CD4-positive, CD25-positive, alpha-beta regulatory T cell (primary cell): ENCODE measurements at regions not wholly inside any gene's neighbourhood (a gene's known extent, or its start where the extent isn't known, plus 50 kb on each side); places are given as distances from the start of the nearest gene placed in this dataset.

ENCODE experiments used
- ATAC-seq, 2 donors: fragments of 150-1000 bp; cut with Tn5 transposase; one replicate each; pipeline ENCODE4 v1.10.0; 2021; ENCODE audit warnings: low read depth in 2 of 2, moderate number of reproducible peaks in 2 of 2, moderate library complexity in 1 of 2
- DNase-seq, 3 donors: peaks; one replicate each; pipeline versions ENCODE4 v3.0.0 to v3.0.0-alpha.2; 2012 to 2022; ENCODE audit warnings: mixed read lengths in 1 of 3
- H3K27ac ChIP-seq: one replicate; pipeline ENCODE4 v1.7.0; 2013; ENCODE audit warnings: mild to moderate bottlenecking, low read length; ENCODE audit not compliant: insufficient read depth, poor library complexity, severe bottlenecking
- H3K27me3 ChIP-seq: one replicate; pipeline ENCODE4 v1.7.0; 2013; ENCODE audit warnings: low read length; ENCODE audit not compliant: control insufficient read depth, insufficient read depth
- H3K36me3 ChIP-seq: one replicate; pipeline ENCODE4 v1.7.0; 2013; ENCODE audit warnings: mild to moderate bottlenecking, low read length, moderate library complexity; ENCODE audit not compliant: control insufficient read depth, insufficient read depth
- H3K4me1 ChIP-seq: 2 replicates; pipeline ENCODE4 v1.7.0; 2013; ENCODE audit warnings: mild to moderate bottlenecking, low read length; ENCODE audit not compliant: insufficient read depth, control insufficient read depth, poor library complexity, severe bottlenecking
- H3K4me3 ChIP-seq: one replicate; pipeline ENCODE4 v1.7.0; 2013; ENCODE audit warnings: low read depth, mild to moderate bottlenecking, low read length, moderate library complexity
- H3K9me3 ChIP-seq, 2 experiments: 1 replicate in 1 of 2; 2 replicates in 1 of 2; pipeline ENCODE4 v1.7.0; 2013; ENCODE audit warnings: low read length in 2 of 2, mild to moderate bottlenecking in 1 of 2, moderate library complexity in 1 of 2; ENCODE audit not compliant: control insufficient read depth in 2 of 2
- H3K27ac Mint-ChIP-seq, 3 donors: one replicate each; pipeline ENCODE4 v1.8.0; 2020 to 2022; ENCODE audit warnings: mild to moderate bottlenecking in 3 of 3, mixed read lengths in 3 of 3, moderate library complexity in 2 of 3
- H3K27me3 Mint-ChIP-seq: one replicate; pipeline ENCODE4 v1.8.0; 2022; ENCODE audit warnings: mild to moderate bottlenecking, mixed read lengths
- H3K36me3 Mint-ChIP-seq: one replicate; pipeline ENCODE4 v1.8.0; 2020; ENCODE audit warnings: mixed read lengths
- H3K4me1 Mint-ChIP-seq, 4 donors: one replicate each; pipeline ENCODE4 v1.8.0; 2020 to 2022; ENCODE audit warnings: mixed read lengths in 4 of 4, mild to moderate bottlenecking in 1 of 4
- H3K4me3 Mint-ChIP-seq, 4 donors: one replicate each; pipeline ENCODE4 v1.8.0; 2020 to 2022; ENCODE audit warnings: mild to moderate bottlenecking in 4 of 4, mixed read lengths in 4 of 4, moderate library complexity in 3 of 4
- H3K9me3 Mint-ChIP-seq, 7 donors: one replicate each; pipeline ENCODE4 v1.8.0; 2020 to 2022; ENCODE audit warnings: mixed read lengths in 7 of 7, mild to moderate bottlenecking in 3 of 7, moderate library complexity in 2 of 7

- no peak overlapping the region for H3K27ac Mint-ChIP-seq
- H3K27me3 ChIP-seq: no peaks in the 10 kb centered on the region
- no peaks in the 10 kb centered on the region for H3K4me1 Mint-ChIP-seq
- peaks cover 0 to 5% of the 10 kb centered on the region in 2 experiments for H3K9me3 ChIP-seq
- no peaks in the 10 kb centered on the region for H3K36me3 ChIP-seq
- DNase-seq: no peak
- H3K36me3 Mint-ChIP-seq: no peaks in the 10 kb centered on the region
- no peak overlapping the region for H3K4me3 ChIP-seq
- ATAC-seq: no peak
- no peaks in the 10 kb centered on the region for H3K4me1 ChIP-seq
- no peak overlapping the region for H3K4me3 Mint-ChIP-seq
- H3K27ac ChIP-seq: no peak overlapping the region
- H3K9me3 Mint-ChIP-seq: peaks cover 0 to 33% (median 1%) of the 10 kb centered on the region in 7 donors
- H3K27me3 Mint-ChIP-seq: no peaks in the 10 kb centered on the region
Measured at GRCh38 chr13:61908906-61909615, 493.4 kb upstream of the PCDH20 start.

GRCh38 chr13:61905054-61905453, 489.4 kb upstream of the PCDH20 start:
- peaks cover 0 to 5% (median 0%) of the 10 kb centered on the region in 4 donors for H3K4me1 Mint-ChIP-seq

GRCh38 chr13:61901946-61902541, 486.4 kb upstream of the PCDH20 start:
- Mint-ChIP-seq H3K4me1 (peaks cover 0 to 5% (median 0%) of the 10 kb centered on the region in 4 donors), H3K36me3 (no peaks in the 10 kb centered on the region), H3K9me3 (peaks cover 0 to 19% (median 1%) of the 10 kb centered on the region in 7 donors), H3K27me3 (no peaks in the 10 kb centered on the region), H3K4me3 (no peak overlapping the region), H3K27ac (no peak overlapping the region)
- Histone ChIP-seq H3K9me3 (peaks cover 0 to 3% of the 10 kb centered on the region in 2 experiments), H3K4me3 (no peak overlapping the region), H3K27ac (no peak overlapping the region), H3K36me3 (no peaks in the 10 kb centered on the region), H3K27me3 (no peaks in the 10 kb centered on the region), H3K4me1 (no peaks in the 10 kb centered on the region)
- DNase-seq: no peak
- ATAC-seq: no peak

More at GRCh38 chr13:61905054-61905453, 489.4 kb upstream of the PCDH20 start:
- DNase-seq (no peak), ATAC-seq (no peak)
- Mint-ChIP-seq H3K36me3 (no peaks in the 10 kb centered on the region), H3K27ac (no peak overlapping the region), H3K9me3 (peaks cover 0 to 31% (median 2%) of the 10 kb centered on the region in 7 donors), H3K4me3 (no peak overlapping the region), H3K27me3 (no peaks in the 10 kb centered on the region)
- Histone ChIP-seq H3K36me3 (no peaks in the 10 kb centered on the region), H3K4me1 (no peaks in the 10 kb centered on the region), H3K9me3 (peaks cover 0 to 8% of the 10 kb centered on the region in 2 experiments), H3K27ac (no peak overlapping the region), H3K4me3 (no peak overlapping the region), H3K27me3 (no peaks in the 10 kb centered on the region)

- Histone ChIP-seq H3K27me3 (no peaks in the 10 kb centered on the region), H3K9me3 (peaks cover 3 to 4% of the 10 kb centered on the region in 2 experiments), H3K4me1 (no peaks in the 10 kb centered on the region), H3K4me3 (no peak overlapping the region), H3K27ac (no peak overlapping the region), H3K36me3 (no peaks in the 10 kb centered on the region)
- H3K27me3 Mint-ChIP-seq: no peaks in the 10 kb centered on the region
- peaks cover 0 to 5% (median 0%) of the 10 kb centered on the region in 4 donors for H3K4me1 Mint-ChIP-seq
- no peaks in the 10 kb centered on the region for H3K36me3 Mint-ChIP-seq
- no peak overlapping the region for H3K4me3 Mint-ChIP-seq
- H3K9me3 Mint-ChIP-seq: peaks cover 0 to 12% (median 3%) of the 10 kb centered on the region in 7 donors
- no peak overlapping the region for H3K27ac Mint-ChIP-seq
- DNase-seq: no peak
- ATAC-seq: no peak
Measured at GRCh38 chr13:61900033-61900432, 484.4 kb upstream of the PCDH20 start.

- Mint-ChIP-seq H3K27me3 (no peaks in the 10 kb centered on the region), H3K27ac (no peak overlapping the region), H3K4me3 (no peak overlapping the region), H3K36me3 (no peaks in the 10 kb centered on the region), H3K9me3 (peaks cover 0 to 16% (median 3%) of the 10 kb centered on the region in 7 donors), H3K4me1 (peaks cover 0 to 5% (median 0%) of the 10 kb centered on the region in 4 donors)
- ATAC-seq (no peak), DNase-seq (no peak)
- peaks cover 4 to 7% of the 10 kb centered on the region in 2 experiments for H3K9me3 ChIP-seq
- no peaks in the 10 kb centered on the region for H3K36me3 ChIP-seq
- no peaks in the 10 kb centered on the region for H3K4me1 ChIP-seq
- no peak overlapping the region for H3K27ac ChIP-seq
- H3K4me3 ChIP-seq: no peak overlapping the region
- H3K27me3 ChIP-seq: no peaks in the 10 kb centered on the region
Measured at GRCh38 chr13:61898207-61898606, 482.6 kb upstream of the PCDH20 start.

- peaks cover 0 to 22% (median 2%) of the 10 kb centered on the region in 7 donors for H3K9me3 Mint-ChIP-seq
- no peaks in the 10 kb centered on the region for H3K27me3 Mint-ChIP-seq
- Histone ChIP-seq H3K27ac (no peak overlapping the region), H3K9me3 (peaks cover 4 to 5% of the 10 kb centered on the region in 2 experiments), H3K27me3 (no peaks in the 10 kb centered on the region), H3K4me3 (no peak overlapping the region), H3K36me3 (no peaks in the 10 kb centered on the region), H3K4me1 (no peaks in the 10 kb centered on the region)
- no peaks in the 10 kb centered on the region for H3K36me3 Mint-ChIP-seq
- H3K4me3 Mint-ChIP-seq: no peak overlapping the region
- DNase-seq (no peak), ATAC-seq (no peak)
- no peaks in the 10 kb centered on the region for H3K4me1 Mint-ChIP-seq
- H3K27ac Mint-ChIP-seq: no peak overlapping the region
Measured at GRCh38 chr13:61891401-61891800, 475.8 kb upstream of the PCDH20 start.

GRCh38 chr13:61884830-61885229, 469.2 kb upstream of the PCDH20 start:
- ATAC-seq: no peak

More at GRCh38 chr13:61884830-61885229, 469.2 kb upstream of the PCDH20 start:
- no peaks in the 10 kb centered on the region for H3K27me3 Mint-ChIP-seq
- no peaks in the 10 kb centered on the region for H3K27me3 ChIP-seq
- H3K36me3 Mint-ChIP-seq: no peaks in the 10 kb centered on the region
- no peaks in the 10 kb centered on the region for H3K9me3 ChIP-seq
- no peak overlapping the region for H3K27ac Mint-ChIP-seq
- H3K4me1 Mint-ChIP-seq: no peaks in the 10 kb centered on the region
- no peak overlapping the region for H3K4me3 Mint-ChIP-seq
- no peaks in the 10 kb centered on the region for H3K4me1 ChIP-seq
- no peak overlapping the region for H3K27ac ChIP-seq
- H3K36me3 ChIP-seq: no peaks in the 10 kb centered on the region
- no peak overlapping the region for H3K4me3 ChIP-seq
- peaks cover 0 to 18% (median 8%) of the 10 kb centered on the region in 7 donors for H3K9me3 Mint-ChIP-seq
- no peak for DNase-seq
